ENCODE measurements at regions not wholly inside any gene's neighbourhood (a gene's known extent, or its start where the extent isn't known, plus 50 kb on each side); places are given as distances from the start of the nearest gene placed in this dataset.

DNA sequence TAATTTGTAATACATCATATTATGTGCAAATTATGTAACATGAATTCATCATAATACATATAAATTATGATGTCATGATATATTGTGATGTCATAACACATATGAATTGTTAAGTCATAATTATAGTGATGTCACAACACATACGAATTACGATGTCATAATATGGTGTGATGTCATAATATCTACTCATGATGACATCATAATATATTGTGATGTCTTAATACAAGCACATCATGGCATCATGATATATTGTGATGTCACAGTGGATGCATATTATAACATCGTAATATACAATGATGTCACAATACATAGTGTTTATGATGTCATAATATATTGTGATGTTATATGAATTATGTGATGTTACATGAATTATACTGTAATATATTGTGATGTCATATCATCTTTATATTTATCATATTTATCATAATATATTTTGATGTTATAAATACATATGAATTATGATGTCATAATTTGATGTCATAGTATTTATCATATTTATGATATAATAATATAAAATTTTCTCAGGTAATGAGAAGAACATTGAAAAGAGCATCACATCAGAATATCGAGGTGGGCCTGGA, 1793.0 kb downstream of the TP53TG3F start (continued):
- TF ChIP-seq, protein P1, sequence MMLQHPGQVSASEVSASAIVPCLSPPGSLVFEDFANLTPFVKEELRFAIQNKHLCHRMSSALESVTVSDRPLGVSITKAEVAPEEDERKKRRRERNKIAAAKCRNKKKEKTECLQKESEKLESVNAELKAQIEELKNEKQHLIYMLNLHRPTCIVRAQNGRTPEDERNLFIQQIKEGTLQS (IDR thresholded peaks at IDR 0.05) = peak; percentile 92
- TF ChIP-seq, protein P1 (CRISPR knock-in tag; conservative IDR thresholded peaks at IDR 0.05) = no peak
- TF ChIP-seq MYC (IDR thresholded peaks at IDR 0.05; ENCODE audit: low read depth, low read length) = no peak
- TF ChIP-seq MYC (CRISPR knock-in tag; IDR thresholded peaks at IDR 0.05; ENCODE audit: borderline replicate concordance, low read depth) = no peak
- TF ChIP-seq, protein P2, sequence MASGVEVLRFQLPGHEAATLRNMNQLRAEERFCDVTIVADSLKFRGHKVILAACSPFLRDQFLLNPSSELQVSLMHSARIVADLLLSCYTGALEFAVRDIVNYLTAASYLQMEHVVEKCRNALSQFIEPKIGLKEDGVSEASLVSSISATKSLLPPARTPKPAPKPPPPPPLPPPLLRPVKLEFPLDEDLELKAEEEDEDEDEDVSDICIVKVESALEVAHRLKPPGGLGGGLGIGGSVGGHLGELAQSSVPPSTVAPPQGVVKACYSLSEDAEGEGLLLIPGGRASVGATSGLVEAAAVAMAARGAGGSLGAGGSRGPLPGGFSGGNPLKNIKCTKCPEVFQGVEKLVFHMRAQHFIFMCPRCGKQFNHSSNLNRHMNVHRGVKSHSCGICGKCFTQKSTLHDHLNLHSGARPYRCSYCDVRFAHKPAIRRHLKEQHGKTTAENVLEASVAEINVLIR (CRISPR knock-in tag; IDR thresholded peaks at IDR 0.05) = peak; percentile 75
- no peak for TF ChIP-seq EGR1 (conservative IDR thresholded peaks at IDR 0.05)
- no peak for TF ChIP-seq BCL6 (CRISPR knock-in tag; IDR thresholded peaks at IDR 0.05)
- TF ChIP-seq ZNF133 (CRISPR knock-in tag; IDR thresholded peaks at IDR 0.05) = no peak
- no peak for TF ChIP-seq SMARCA4 (IDR thresholded peaks at IDR 0.05)
- TF ChIP-seq SOX6 (IDR thresholded peaks at IDR 0.05) = no peak
- TF ChIP-seq, protein P3, sequence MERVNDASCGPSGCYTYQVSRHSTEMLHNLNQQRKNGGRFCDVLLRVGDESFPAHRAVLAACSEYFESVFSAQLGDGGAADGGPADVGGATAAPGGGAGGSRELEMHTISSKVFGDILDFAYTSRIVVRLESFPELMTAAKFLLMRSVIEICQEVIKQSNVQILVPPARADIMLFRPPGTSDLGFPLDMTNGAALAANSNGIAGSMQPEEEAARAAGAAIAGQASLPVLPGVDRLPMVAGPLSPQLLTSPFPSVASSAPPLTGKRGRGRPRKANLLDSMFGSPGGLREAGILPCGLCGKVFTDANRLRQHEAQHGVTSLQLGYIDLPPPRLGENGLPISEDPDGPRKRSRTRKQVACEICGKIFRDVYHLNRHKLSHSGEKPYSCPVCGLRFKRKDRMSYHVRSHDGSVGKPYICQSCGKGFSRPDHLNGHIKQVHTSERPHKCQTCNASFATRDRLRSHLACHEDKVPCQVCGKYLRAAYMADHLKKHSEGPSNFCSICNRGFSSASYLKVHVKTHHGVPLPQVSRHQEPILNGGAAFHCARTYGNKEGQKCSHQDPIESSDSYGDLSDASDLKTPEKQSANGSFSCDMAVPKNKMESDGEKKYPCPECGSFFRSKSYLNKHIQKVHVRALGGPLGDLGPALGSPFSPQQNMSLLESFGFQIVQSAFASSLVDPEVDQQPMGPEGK (CRISPR knock-in tag; IDR thresholded peaks at IDR 0.05; ENCODE audit: borderline replicate concordance) = no peak
- peak; percentile 64; the same call in 1 of the 2 replicates for TF ChIP-seq ATF7 (IDR thresholded peaks at IDR 0.05)
- no peak for TF ChIP-seq TEAD4 (IDR thresholded peaks at IDR 0.05; ENCODE audit: low read length)
- TF ChIP-seq TEAD4 (CRISPR knock-in tag; IDR thresholded peaks at IDR 0.05; ENCODE audit: borderline replicate concordance) = no peak
- no peak for TF ChIP-seq BMI1 (IDR thresholded peaks at IDR 0.05; ENCODE audit: low read length)
- 0 out of 2 replicates have a peak, but pooled peaks have one; percentile 37 for TF ChIP-seq KHSRP (IDR thresholded peaks at IDR 0.05)
- TF ChIP-seq NFIX (CRISPR knock-in tag; IDR thresholded peaks at IDR 0.05; ENCODE audit: low read depth) = no peak
- TF ChIP-seq ZKSCAN1 (IDR thresholded peaks at IDR 0.05; ENCODE audit: low read depth, low read length) = no peak
- TF ChIP-seq, protein P4, sequence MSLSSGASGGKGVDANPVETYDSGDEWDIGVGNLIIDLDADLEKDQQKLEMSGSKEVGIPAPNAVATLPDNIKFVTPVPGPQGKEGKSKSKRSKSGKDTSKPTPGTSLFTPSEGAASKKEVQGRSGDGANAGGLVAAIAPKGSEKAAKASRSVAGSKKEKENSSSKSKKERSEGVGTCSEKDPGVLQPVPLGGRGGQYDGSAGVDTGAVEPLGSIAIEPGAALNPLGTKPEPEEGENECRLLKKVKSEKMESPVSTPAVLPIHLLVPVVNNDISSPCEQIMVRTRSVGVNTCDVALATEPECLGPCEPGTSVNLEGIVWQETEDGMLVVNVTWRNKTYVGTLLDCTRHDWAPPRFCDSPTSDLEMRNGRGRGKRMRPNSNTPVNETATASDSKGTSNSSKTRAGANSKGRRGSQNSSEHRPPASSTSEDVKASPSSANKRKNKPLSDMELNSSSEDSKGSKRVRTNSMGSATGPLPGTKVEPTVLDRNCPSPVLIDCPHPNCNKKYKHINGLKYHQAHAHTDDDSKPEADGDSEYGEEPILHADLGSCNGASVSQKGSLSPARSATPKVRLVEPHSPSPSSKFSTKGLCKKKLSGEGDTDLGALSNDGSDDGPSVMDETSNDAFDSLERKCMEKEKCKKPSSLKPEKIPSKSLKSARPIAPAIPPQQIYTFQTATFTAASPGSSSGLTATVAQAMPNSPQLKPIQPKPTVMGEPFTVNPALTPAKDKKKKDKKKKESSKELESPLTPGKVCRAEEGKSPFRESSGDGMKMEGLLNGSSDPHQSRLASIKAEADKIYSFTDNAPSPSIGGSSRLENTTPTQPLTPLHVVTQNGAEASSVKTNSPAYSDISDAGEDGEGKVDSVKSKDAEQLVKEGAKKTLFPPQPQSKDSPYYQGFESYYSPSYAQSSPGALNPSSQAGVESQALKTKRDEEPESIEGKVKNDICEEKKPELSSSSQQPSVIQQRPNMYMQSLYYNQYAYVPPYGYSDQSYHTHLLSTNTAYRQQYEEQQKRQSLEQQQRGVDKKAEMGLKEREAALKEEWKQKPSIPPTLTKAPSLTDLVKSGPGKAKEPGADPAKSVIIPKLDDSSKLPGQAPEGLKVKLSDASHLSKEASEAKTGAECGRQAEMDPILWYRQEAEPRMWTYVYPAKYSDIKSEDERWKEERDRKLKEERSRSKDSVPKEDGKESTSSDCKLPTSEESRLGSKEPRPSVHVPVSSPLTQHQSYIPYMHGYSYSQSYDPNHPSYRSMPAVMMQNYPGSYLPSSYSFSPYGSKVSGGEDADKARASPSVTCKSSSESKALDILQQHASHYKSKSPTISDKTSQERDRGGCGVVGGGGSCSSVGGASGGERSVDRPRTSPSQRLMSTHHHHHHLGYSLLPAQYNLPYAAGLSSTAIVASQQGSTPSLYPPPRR (CRISPR knock-in tag; IDR thresholded peaks at IDR 0.05; ENCODE audit: borderline replicate concordance) = no peak
- TF ChIP-seq CEBPB (tag; IDR thresholded peaks at IDR 0.05) = peak; percentile 95

All from K562 (cell line).